ENCODE measurements at regions not wholly inside any gene's neighbourhood (a gene's known extent, or its start where the extent isn't known, plus 50 kb on each side); places are given as distances from the start of the nearest gene placed in this dataset.

GRCh38 chr13:69495096-69495495, 612.5 kb upstream of the ATXN8OS start:
- Histone ChIP-seq H3K4me2 (no peak overlapping the region), H3K9me2 (no peaks in the 10 kb centered on the region), H3K9ac (no peak overlapping the region), H3K27ac (ENCODE audit: low read depth in 2 of 2, low read length in 1 of 2) (no peak overlapping the region), H2AFZ (ENCODE audit: low read depth) (no peak overlapping the region), H4K20me1 (ENCODE audit: insufficient read depth) (no peaks in the 10 kb centered on the region), H3K79me2 (ENCODE audit: insufficient read depth) (no peaks in the 10 kb centered on the region), H3K27me3 (ENCODE audit: insufficient read depth) (no peaks in the 10 kb centered on the region), H3K4me1 (ENCODE audit: control insufficient read depth in 1 of 2, insufficient read depth in 2 of 2, low read depth in 1 of 2, low read length in 1 of 2) (no peaks in the 10 kb centered on the region), H3K9me3 (no peaks in the 10 kb centered on the region), H3K36me3 (replicated peaks in 1 of 2; ENCODE audit: control insufficient read depth in 1 of 2, insufficient read depth in 2 of 2, low read length in 1 of 2) (no peaks in the 10 kb centered on the region), H3K4me3 (ENCODE audit: low read depth in 2 of 2, low read length in 1 of 2) (no peak overlapping the region), H3F3A (replicated peaks; ENCODE audit: insufficient read depth) (no peaks in the 10 kb centered on the region)
- no peak for DNase-seq
- CTCF ChIA-PET: interaction anchor here (0.7 kb wide), 1 partner anchor 808 kb away, joined by 3 read pairs; no protein-coding TSS in a partner anchor
- WGBS (ENCODE audit: low lambda C conversion rate): 39% methylated on average over 2 of the region's 2 CpGs
- TF ChIP-seq SMC3 (IDR thresholded peaks at IDR 0.05; ENCODE audit: low read depth, low read length) (no peak), RFX5 (IDR thresholded peaks at IDR 0.05; ENCODE audit: low read length) (no peak)
- TF ChIP-seq, protein P1, sequence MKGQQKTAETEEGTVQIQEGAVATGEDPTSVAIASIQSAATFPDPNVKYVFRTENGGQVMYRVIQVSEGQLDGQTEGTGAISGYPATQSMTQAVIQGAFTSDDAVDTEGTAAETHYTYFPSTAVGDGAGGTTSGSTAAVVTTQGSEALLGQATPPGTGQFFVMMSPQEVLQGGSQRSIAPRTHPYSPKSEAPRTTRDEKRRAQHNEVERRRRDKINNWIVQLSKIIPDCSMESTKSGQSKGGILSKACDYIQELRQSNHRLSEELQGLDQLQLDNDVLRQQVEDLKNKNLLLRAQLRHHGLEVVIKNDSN (IDR thresholded peaks at IDR 0.05; ENCODE audit: borderline replicate concordance, low read depth): no peak
- POLR2A ChIA-PET: no interaction called here

DNA sequence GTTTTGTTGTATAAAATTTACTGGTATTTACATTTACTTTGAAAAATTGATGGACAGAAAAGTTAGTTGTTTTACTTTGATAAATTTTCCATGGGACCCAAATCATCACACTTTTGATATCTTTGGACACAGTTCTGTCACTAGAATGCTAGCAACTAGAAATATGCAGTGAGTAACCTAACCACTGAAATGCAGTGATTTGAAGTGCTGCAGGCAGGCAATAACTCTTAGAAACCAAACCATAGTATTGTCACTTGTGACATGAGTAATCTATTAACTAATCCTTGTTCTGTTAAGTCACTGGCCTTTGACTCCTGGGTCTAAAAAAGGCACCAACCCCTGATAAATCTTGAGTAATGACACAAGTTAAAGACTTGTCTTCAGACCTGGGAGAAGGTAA, 620.0 kb upstream of the ATXN8OS start:
- Histone ChIP-seq H3K4me2 (no peak overlapping the region), H4K20me1 (ENCODE audit: insufficient read depth) (no peaks in the 10 kb centered on the region), H3K27me3 (ENCODE audit: insufficient read depth) (no peaks in the 10 kb centered on the region), H3K27ac (ENCODE audit: low read depth in 2 of 2, low read length in 1 of 2) (no peak overlapping the region), H3K9me3 (peaks cover 4% of the 10 kb centered on the region), H3K4me3 (ENCODE audit: low read depth in 2 of 2, low read length in 1 of 2) (no peak overlapping the region), H3F3A (replicated peaks; ENCODE audit: insufficient read depth) (no peaks in the 10 kb centered on the region), H3K9ac (no peak overlapping the region), H3K36me3 (replicated peaks in 1 of 2; ENCODE audit: control insufficient read depth in 1 of 2, insufficient read depth in 2 of 2, low read length in 1 of 2) (no peaks in the 10 kb centered on the region), H3K9me2 (no peaks in the 10 kb centered on the region), H3K79me2 (ENCODE audit: insufficient read depth) (no peaks in the 10 kb centered on the region), H3K4me1 (ENCODE audit: control insufficient read depth in 1 of 2, insufficient read depth in 2 of 2, low read depth in 1 of 2, low read length in 1 of 2) (no peaks in the 10 kb centered on the region), H2AFZ (ENCODE audit: low read depth) (no peak overlapping the region)
- no peak for DNase-seq
- ChIA-PET POLR2A (no interaction called here), CTCF (no interaction called here)
- no peak for TF ChIP-seq FOSL2 (IDR thresholded peaks at IDR 0.05; ENCODE audit: borderline replicate concordance, low read depth)
- no peak for TF ChIP-seq MXI1 (IDR thresholded peaks at IDR 0.05; ENCODE audit: low read depth, low read length)
- no peak for TF ChIP-seq CHD2 (IDR thresholded peaks at IDR 0.05; ENCODE audit: low read length, partially characterized antibody)
- no peak for TF ChIP-seq EZH2phosphoT487 (IDR thresholded peaks at IDR 0.05; ENCODE audit: borderline replicate concordance, low read depth)
- TF ChIP-seq POLR2AphosphoS5 (IDR thresholded peaks at IDR 0.05; ENCODE audit: low read depth, low read length): no peak
- TF ChIP-seq FOXM1 (IDR thresholded peaks at IDR 0.05; ENCODE audit: low read depth): no peak
- TF ChIP-seq, protein P2, sequence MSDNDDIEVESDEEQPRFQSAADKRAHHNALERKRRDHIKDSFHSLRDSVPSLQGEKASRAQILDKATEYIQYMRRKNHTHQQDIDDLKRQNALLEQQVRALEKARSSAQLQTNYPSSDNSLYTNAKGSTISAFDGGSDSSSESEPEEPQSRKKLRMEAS (IDR thresholded peaks at IDR 0.05; ENCODE audit: low read depth): no peak

DNA sequence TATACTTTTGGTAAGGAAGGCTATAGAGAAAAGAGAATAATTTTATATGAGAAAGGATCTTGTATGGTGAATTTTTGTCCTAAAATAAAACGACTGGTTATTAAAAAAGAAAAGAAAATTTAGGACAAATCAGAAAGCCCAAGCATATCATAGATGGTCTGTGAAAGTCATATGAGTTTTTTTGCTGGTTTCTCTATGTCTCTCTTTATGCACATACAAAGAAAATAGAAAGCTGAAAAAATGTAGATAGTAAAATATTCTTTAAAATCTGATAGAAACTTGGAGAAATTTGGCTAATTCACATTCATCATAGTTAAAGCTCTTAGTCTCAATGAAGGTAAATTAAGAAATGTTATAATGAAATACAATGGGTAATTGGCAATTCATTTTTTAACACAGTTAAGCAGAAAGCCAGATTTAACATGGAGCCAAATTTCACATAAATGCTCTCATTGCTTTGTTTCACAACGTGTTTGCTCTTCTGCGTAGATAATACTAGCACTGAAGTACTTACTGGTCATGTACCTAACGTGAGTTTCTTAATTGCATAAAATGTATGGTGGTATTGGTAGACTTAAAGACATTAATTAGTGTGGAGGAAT, 621.5 kb upstream of the ATXN8OS start:
- Histone ChIP-seq H3K36me3 (replicated peaks in 1 of 2; ENCODE audit: control insufficient read depth in 1 of 2, insufficient read depth in 2 of 2, low read length in 1 of 2) (no peaks in the 10 kb centered on the region), H3K9me2 (no peaks in the 10 kb centered on the region), H2AFZ (ENCODE audit: low read depth) (no peak overlapping the region), H3K4me3 (ENCODE audit: low read depth in 2 of 2, low read length in 1 of 2) (no peak overlapping the region), H3K79me2 (ENCODE audit: insufficient read depth) (no peaks in the 10 kb centered on the region), H3K27me3 (ENCODE audit: insufficient read depth) (no peaks in the 10 kb centered on the region), H3K27ac (ENCODE audit: low read depth in 2 of 2, low read length in 1 of 2) (no peak overlapping the region), H3F3A (replicated peaks; ENCODE audit: insufficient read depth) (no peaks in the 10 kb centered on the region), H3K9ac (no peak overlapping the region), H3K4me2 (no peak overlapping the region), H4K20me1 (ENCODE audit: insufficient read depth) (no peaks in the 10 kb centered on the region), H3K9me3 (peaks cover 4% of the 10 kb centered on the region), H3K4me1 (ENCODE audit: control insufficient read depth in 1 of 2, insufficient read depth in 2 of 2, low read depth in 1 of 2, low read length in 1 of 2) (no peaks in the 10 kb centered on the region)
- 15% methylated on average over 4 of the region's 4 CpGs for WGBS (ENCODE audit: low lambda C conversion rate)
- ChIA-PET CTCF (no interaction called here), POLR2A (no interaction called here)
- no peak for DNase-seq
- TF ChIP-seq EZH2phosphoT487 (IDR thresholded peaks at IDR 0.05; ENCODE audit: borderline replicate concordance, low read depth) (no peak), MXI1 (IDR thresholded peaks at IDR 0.05; ENCODE audit: low read depth, low read length) (no peak), YY1 (IDR thresholded peaks at IDR 0.05; ENCODE audit: low read depth) (no peak), FOXJ3 (CRISPR knock-in tag; IDR thresholded peaks at IDR 0.05) (no peak), SIN3A (IDR thresholded peaks at IDR 0.05; ENCODE audit: borderline replicate concordance, low read depth, low read length) (no peak), ELF1 (IDR thresholded peaks at IDR 0.05) (no peak), RFX5 (IDR thresholded peaks at IDR 0.05; ENCODE audit: low read length) (no peak), RCOR1 (IDR thresholded peaks at IDR 0.05; ENCODE audit: low read length) (no peak), EP300 (IDR thresholded peaks at IDR 0.05; ENCODE audit: borderline replicate concordance in 1 of 2, low read depth in 1 of 2, low read length in 1 of 2) (no peak), MEF2A (IDR thresholded peaks at IDR 0.05; ENCODE audit: borderline replicate concordance, low read depth) (no peak), FOXM1 (IDR thresholded peaks at IDR 0.05; ENCODE audit: low read depth) (no peak), ZBTB33 (IDR thresholded peaks at IDR 0.05; ENCODE audit: borderline replicate concordance, low read depth) (no peak), GATA2 (CRISPR knock-in tag; IDR thresholded peaks at IDR 0.05) (no peak), USF2 (IDR thresholded peaks at IDR 0.05; ENCODE audit: borderline replicate concordance, low read depth, low read length) (no peak)

Data from SK-N-SH (cell line).